22Rv1 (cell line): ENCODE measurements at regions not wholly inside any gene's neighbourhood (a gene's known extent, or its start where the extent isn't known, plus 50 kb on each side); places are given as distances from the start of the nearest gene placed in this dataset.

Source experiments
- H3K27ac ChIP-seq: fragments of 450-650 bp; 2 replicates; pipeline ENCODE4 v1.5.1; 2017
- CTCF ChIP-seq: fragments of 450-650 bp; IDR thresholded peaks from 2 replicates; pipeline ENCODE4 v1.5.1; 2017; ENCODE audit warnings: mild to moderate bottlenecking
- ZFX ChIP-seq: fragments of 450-650 bp; IDR thresholded peaks from 2 replicates; pipeline ENCODE4 v1.6.1; 2017; ENCODE audit warnings: antibody characterized with exemption, borderline replicate concordance

- H3K27ac ChIP-seq = no peak overlapping the region
- TF ChIP-seq CTCF (no peak), ZFX (no peak)
Measured at GRCh38 chr11:114775875-114776621, 97.7 kb downstream of the NXPE2 start.

- no peak for TF ChIP-seq CTCF
- TF ChIP-seq ZFX = no peak
- H3K27ac ChIP-seq = no peak overlapping the region
Measured at GRCh38 chr11:114776956-114777355, 98.6 kb downstream of the NXPE2 start.

- H3K27ac ChIP-seq = no peak overlapping the region
- TF ChIP-seq ZFX (no peak), CTCF (no peak)
Measured at GRCh38 chr11:114779189-114779588, 100.9 kb downstream of the NXPE2 start.

GRCh38 chr11:114782650-114783310 lies 104.5 kb downstream of the NXPE2 start:
- no peak for TF ChIP-seq CTCF
- no peak for TF ChIP-seq ZFX
- no peak overlapping the region for H3K27ac ChIP-seq

GRCh38 chr11:114783805-114784204 lies 105.5 kb downstream of the NXPE2 start:
- no peak overlapping the region for H3K27ac ChIP-seq
- TF ChIP-seq ZFX (no peak), CTCF (no peak)

- TF ChIP-seq ZFX = no peak
- no peak for TF ChIP-seq CTCF
- no peak overlapping the region for H3K27ac ChIP-seq
Measured at GRCh38 chr11:114784216-114784615, 105.9 kb downstream of the NXPE2 start.

- no peak overlapping the region for H3K27ac ChIP-seq
- no peak for TF ChIP-seq ZFX
- no peak for TF ChIP-seq CTCF
Measured at GRCh38 chr11:114784891-114785290, 106.6 kb downstream of the NXPE2 start.
